Amniotic epithelial cell (primary cell): ENCODE measurements at regions not wholly inside any gene's neighbourhood (a gene's known extent, or its start where the extent isn't known, plus 50 kb on each side); places are given as distances from the start of the nearest gene placed in this dataset.

Experiments
- DNase-seq: peaks from one replicate; pipeline ENCODE4 v3.0.0-alpha.2; 2010; ENCODE audit warnings: low read depth

- DNase-seq, result no peak
Observed at GRCh38 chr4:98758182-98758581, 99.8 kb upstream of the TSPAN5 start.

- no peak for DNase-seq
Observed at GRCh38 chr4:98754736-98755135, 96.3 kb upstream of the TSPAN5 start.

GRCh38 chr4:98749206-98749605 lies 90.8 kb upstream of the TSPAN5 start:
- no peak for DNase-seq

- DNase-seq, result no peak
Observed at GRCh38 chr4:98748609-98749008, 90.2 kb upstream of the TSPAN5 start.

GRCh38 chr4:98747393-98748091 lies 89.1 kb upstream of the TSPAN5 start:
- DNase-seq, result peak; percentile 19

- DNase-seq, result peak; percentile 37
Observed at GRCh38 chr4:98746936-98747335, 88.5 kb upstream of the TSPAN5 start.

GRCh38 chr4:98746530-98746929 lies 88.1 kb upstream of the TSPAN5 start:
- DNase-seq, result no peak

- DNase-seq, result peak; percentile 53
Observed at GRCh38 chr4:98745366-98745765, 87.0 kb upstream of the TSPAN5 start.

- DNase-seq, result peak; percentile 26
Observed at GRCh38 chr4:98744372-98745150, 86.2 kb upstream of the TSPAN5 start.

GRCh38 chr4:98741952-98742351 lies 83.5 kb upstream of the TSPAN5 start:
- DNase-seq, result no peak

GRCh38 chr4:98739751-98740150 lies 81.3 kb upstream of the TSPAN5 start:
- DNase-seq, result no peak

GRCh38 chr4:98733601-98734000 lies 75.2 kb upstream of the TSPAN5 start:
- DNase-seq, result no peak

- no peak for DNase-seq
Observed at GRCh38 chr4:98728871-98729270, 70.5 kb upstream of the TSPAN5 start.

- DNase-seq, result peak; percentile 87
Observed at GRCh38 chr4:98728433-98728832, 70.0 kb upstream of the TSPAN5 start.

GRCh38 chr4:98722000-98722399 lies 63.6 kb upstream of the TSPAN5 start:
- no peak for DNase-seq

GRCh38 chr4:98720871-98721480 lies 62.6 kb upstream of the TSPAN5 start:
- DNase-seq, result peak; percentile 43

- no peak for DNase-seq
Observed at GRCh38 chr4:98716796-98717195, 58.4 kb upstream of the TSPAN5 start.

- no peak for DNase-seq
Observed at GRCh38 chr4:98712607-98713006, 54.2 kb upstream of the TSPAN5 start.

- DNase-seq, result peak; percentile 63
Observed at GRCh38 chr4:98711526-98711925, 53.1 kb upstream of the TSPAN5 start.

- peak; percentile 34 for DNase-seq
Observed at GRCh38 chr4:98710831-98711230, 52.4 kb upstream of the TSPAN5 start.
